GM12878 (cell line): ENCODE measurements at regions not wholly inside any gene's neighbourhood (a gene's known extent, or its start where the extent isn't known, plus 50 kb on each side); places are given as distances from the start of the nearest gene placed in this dataset.

ENCODE experiments used
- MXI1 ChIP-seq: fragments of 150-350 bp; IDR thresholded peaks from 2 replicates; pipeline ENCODE4 v1.6.1; 2011; ENCODE audit warnings: low read depth, mild to moderate bottlenecking, inconsistent platforms, low read length, improper control_type of control experiment
- POLR2A ChIP-seq: IDR thresholded peaks from 2 replicates; pipeline ENCODE4 v1.6.1; 2011; ENCODE audit warnings: low read depth, mild to moderate bottlenecking, low read length
- RUNX3 ChIP-seq: IDR thresholded peaks from 2 replicates; pipeline ENCODE4 v1.6.1; 2012; ENCODE audit warnings: low read length, inconsistent platforms
- SIN3A ChIP-seq: IDR thresholded peaks from 2 replicates; pipeline ENCODE4 v1.6.1; 2012; ENCODE audit warnings: low read depth, low read length, improper control_type of control experiment

GRCh38 chr11:33605703-33606102 lies 94.9 kb downstream of the C11orf91 start:
- TF ChIP-seq SIN3A (no peak), RUNX3 (no peak), POLR2A (no peak), MXI1 (no peak)
